ENCODE measurements at regions not wholly inside any gene's neighbourhood (a gene's known extent, or its start where the extent isn't known, plus 50 kb on each side); places are given as distances from the start of the nearest gene placed in this dataset.

DNA sequence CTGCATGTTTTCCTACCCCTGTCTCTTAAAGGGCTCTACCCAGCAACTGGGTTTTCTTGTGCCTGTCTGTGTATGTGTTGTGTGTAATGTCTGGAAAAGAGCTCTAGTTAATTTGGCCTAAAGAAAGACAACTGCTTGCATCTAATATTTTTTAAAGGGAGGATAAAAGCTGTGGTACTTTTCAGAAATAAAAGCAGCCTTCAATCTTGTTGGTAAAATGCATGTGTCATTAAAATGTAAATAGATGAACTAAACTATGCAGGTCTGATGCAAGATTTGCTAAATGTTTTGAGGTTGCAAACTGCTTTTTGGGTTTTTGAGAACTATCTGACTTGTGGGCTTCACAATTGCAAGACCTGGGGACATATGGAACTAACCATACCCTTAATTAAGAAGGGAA, 445.3 kb downstream of the HTR7 start:
- TF ChIP-seq, protein P1, sequence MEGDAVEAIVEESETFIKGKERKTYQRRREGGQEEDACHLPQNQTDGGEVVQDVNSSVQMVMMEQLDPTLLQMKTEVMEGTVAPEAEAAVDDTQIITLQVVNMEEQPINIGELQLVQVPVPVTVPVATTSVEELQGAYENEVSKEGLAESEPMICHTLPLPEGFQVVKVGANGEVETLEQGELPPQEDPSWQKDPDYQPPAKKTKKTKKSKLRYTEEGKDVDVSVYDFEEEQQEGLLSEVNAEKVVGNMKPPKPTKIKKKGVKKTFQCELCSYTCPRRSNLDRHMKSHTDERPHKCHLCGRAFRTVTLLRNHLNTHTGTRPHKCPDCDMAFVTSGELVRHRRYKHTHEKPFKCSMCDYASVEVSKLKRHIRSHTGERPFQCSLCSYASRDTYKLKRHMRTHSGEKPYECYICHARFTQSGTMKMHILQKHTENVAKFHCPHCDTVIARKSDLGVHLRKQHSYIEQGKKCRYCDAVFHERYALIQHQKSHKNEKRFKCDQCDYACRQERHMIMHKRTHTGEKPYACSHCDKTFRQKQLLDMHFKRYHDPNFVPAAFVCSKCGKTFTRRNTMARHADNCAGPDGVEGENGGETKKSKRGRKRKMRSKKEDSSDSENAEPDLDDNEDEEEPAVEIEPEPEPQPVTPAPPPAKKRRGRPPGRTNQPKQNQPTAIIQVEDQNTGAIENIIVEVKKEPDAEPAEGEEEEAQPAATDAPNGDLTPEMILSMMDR (IDR thresholded peaks at IDR 0.05) = no peak
- no peak for TF ChIP-seq POLR2A (IDR thresholded peaks at IDR 0.05)

Measured in heart left ventricle (tissue), 13 donors.